HG03175 (cell line): ENCODE measurements at regions not wholly inside any gene's neighbourhood (a gene's known extent, or its start where the extent isn't known, plus 50 kb on each side); places are given as distances from the start of the nearest gene placed in this dataset.

Experiments
- ATAC-seq: cut with Tn5 transposase; IDR thresholded peaks from one replicate; pipeline ENCODE4 v1.9.1; 2021; ENCODE audit warnings: mild to moderate bottlenecking, moderate library complexity; ENCODE audit not compliant: unreplicated experiment

GRCh38 chr5:135249658-135250057 is 149.4 kb downstream of the MACROH2A1 start:
- ATAC-seq, result no peak

- ATAC-seq, result no peak
Measured at GRCh38 chr5:135248801-135249231, 150.2 kb downstream of the MACROH2A1 start.

- no peak for ATAC-seq
Measured at GRCh38 chr5:135246923-135247795, 151.9 kb downstream of the MACROH2A1 start.

- no peak for ATAC-seq
Measured at GRCh38 chr5:135246605-135246922, 152.5 kb downstream of the MACROH2A1 start.

GRCh38 chr5:135245521-135246499 is 153.2 kb downstream of the MACROH2A1 start:
- ATAC-seq, result no peak

- no peak for ATAC-seq
Measured at GRCh38 chr5:135244620-135245021, 154.4 kb downstream of the MACROH2A1 start.

GRCh38 chr5:135243556-135244285 is 155.3 kb downstream of the MACROH2A1 start:
- no peak for ATAC-seq

GRCh38 chr5:135242866-135243555 is 156.0 kb downstream of the MACROH2A1 start:
- ATAC-seq, result no peak

GRCh38 chr5:135242021-135242865 is 156.8 kb downstream of the MACROH2A1 start:
- ATAC-seq, result no peak

GRCh38 chr5:135241536-135241935 is 157.5 kb downstream of the MACROH2A1 start:
- no peak for ATAC-seq

GRCh38 chr5:135240781-135241360 is 158.2 kb downstream of the MACROH2A1 start:
- ATAC-seq, result no peak

- ATAC-seq, result no peak
Measured at GRCh38 chr5:135240283-135240633, 158.8 kb downstream of the MACROH2A1 start.

GRCh38 chr5:135239453-135240282 is 159.4 kb downstream of the MACROH2A1 start:
- ATAC-seq, result no peak

- no peak for ATAC-seq
Measured at GRCh38 chr5:135238622-135239452, 160.2 kb downstream of the MACROH2A1 start.

GRCh38 chr5:135237748-135238103 is 161.3 kb downstream of the MACROH2A1 start:
- no peak for ATAC-seq

GRCh38 chr5:135236908-135237747 is 161.9 kb downstream of the MACROH2A1 start:
- ATAC-seq, result no peak
